ENCODE measurements at regions not wholly inside any gene's neighbourhood (a gene's known extent, or its start where the extent isn't known, plus 50 kb on each side); places are given as distances from the start of the nearest gene placed in this dataset.

GRCh38 chr22:22387386-22387736 lies 121.2 kb downstream of the ZNF280B start:
- intact Hi-C loops (cut with micrococcal nuclease; ENCODE audit: unreplicated experiment): no loop called here
- H3K4me3 ChIP-seq (ENCODE audit: low read depth, low read length, poor library complexity, severe bottlenecking): no peak overlapping the region
- CTCF ChIA-PET (ENCODE audit: unreplicated experiment): no interaction called here

GRCh38 chr22:22388090-22388489 lies 120.5 kb downstream of the ZNF280B start:
- Histone ChIP-seq H3K36me3 (ENCODE audit: insufficient read depth, low read length) (no peaks in the 10 kb centered on the region; the same call in 1 of the 2 replicates), H3K79me2 (ENCODE audit: insufficient read depth, low read depth, low read length) (no peaks in the 10 kb centered on the region), H3K4me1 (ENCODE audit: insufficient read depth, low read length, poor library complexity, severe bottlenecking) (peaks cover 10% of the 10 kb centered on the region), H3K9me2 (ENCODE audit: insufficient read depth, low read length) (no peaks in the 10 kb centered on the region), H3K27ac (ENCODE audit: low read depth, low read length, poor library complexity, severe bottlenecking) (no peak overlapping the region), H2AFZ (ENCODE audit: low read length) (no peak overlapping the region), H3K9me3 (ENCODE audit: low read length) (peaks cover 11% of the 10 kb centered on the region; the same call in 1 of the 2 replicates), H4K20me1 (ENCODE audit: insufficient read depth, low read length) (no peaks in the 10 kb centered on the region), H3K4me3 (ENCODE audit: low read depth, low read length, poor library complexity, severe bottlenecking) (no peak overlapping the region), H3K4me2 (ENCODE audit: low read length) (no peak overlapping the region)
- TF ChIP-seq EZH2phosphoT487 (IDR thresholded peaks at IDR 0.05; ENCODE audit: borderline replicate concordance, low read depth, low read length) (no peak), CTCF (conservative IDR thresholded peaks at IDR 0.05; ENCODE audit: low read length) (no peak)
- DNase-seq (ENCODE audit: low spot score): no peak
- intact Hi-C loops (cut with micrococcal nuclease; ENCODE audit: unreplicated experiment): no loop called here
- CTCF ChIA-PET (ENCODE audit: unreplicated experiment): no interaction called here
- no TSS peak for BruUV-seq (replicated peaks)
- POLR2A ChIA-PET: no interaction called here

More at GRCh38 chr22:22387386-22387736, 121.2 kb downstream of the ZNF280B start:
- Histone ChIP-seq H3K9me2 (ENCODE audit: insufficient read depth, low read length) (no peaks in the 10 kb centered on the region), H3K36me3 (ENCODE audit: insufficient read depth, low read length) (no peaks in the 10 kb centered on the region; the same call in 1 of the 2 replicates), H2AFZ (ENCODE audit: low read length) (no peak overlapping the region), H3K4me1 (ENCODE audit: insufficient read depth, low read length, poor library complexity, severe bottlenecking) (peaks cover 18% of the 10 kb centered on the region), H4K20me1 (ENCODE audit: insufficient read depth, low read length) (no peaks in the 10 kb centered on the region), H3K27ac (ENCODE audit: low read depth, low read length, poor library complexity, severe bottlenecking) (no peak overlapping the region), H3K9me3 (ENCODE audit: low read length) (peaks cover 4% of the 10 kb centered on the region; the same call in 1 of the 2 replicates), H3K79me2 (ENCODE audit: insufficient read depth, low read depth, low read length) (no peaks in the 10 kb centered on the region), H3K4me2 (ENCODE audit: low read length) (no peak overlapping the region)
- POLR2A ChIA-PET: no interaction called here
- no TSS peak for BruUV-seq (replicated peaks)
- DNase-seq (ENCODE audit: low spot score): no peak
- no peak for TF ChIP-seq EZH2phosphoT487 (IDR thresholded peaks at IDR 0.05; ENCODE audit: borderline replicate concordance, low read depth, low read length)
- no peak for TF ChIP-seq CTCF (conservative IDR thresholded peaks at IDR 0.05; ENCODE audit: low read length)

GRCh38 chr22:22388494-22388893 lies 120.0 kb downstream of the ZNF280B start:
- no peaks in the 10 kb centered on the region for H3K9me2 ChIP-seq (ENCODE audit: insufficient read depth, low read length)
- intact Hi-C loops (cut with micrococcal nuclease; ENCODE audit: unreplicated experiment): no loop called here
- peaks cover 15% of the 10 kb centered on the region; the same call in 1 of the 2 replicates for H3K9me3 ChIP-seq (ENCODE audit: low read length)
- no peak overlapping the region for H3K4me2 ChIP-seq (ENCODE audit: low read length)
- H4K20me1 ChIP-seq (ENCODE audit: insufficient read depth, low read length): no peaks in the 10 kb centered on the region
- no TSS peak for BruUV-seq (replicated peaks)
- no peak for DNase-seq (ENCODE audit: low spot score)
- ChIA-PET CTCF (ENCODE audit: unreplicated experiment) (no interaction called here), POLR2A (no interaction called here)
- no peak overlapping the region for H3K27ac ChIP-seq (ENCODE audit: low read depth, low read length, poor library complexity, severe bottlenecking)
- TF ChIP-seq EZH2phosphoT487 (IDR thresholded peaks at IDR 0.05; ENCODE audit: borderline replicate concordance, low read depth, low read length): no peak
- no peak for TF ChIP-seq CTCF (conservative IDR thresholded peaks at IDR 0.05; ENCODE audit: low read length)
- H3K4me1 ChIP-seq (ENCODE audit: insufficient read depth, low read length, poor library complexity, severe bottlenecking): peaks cover 6% of the 10 kb centered on the region
- peaks cover 4% of the 10 kb centered on the region; the same call in 1 of the 2 replicates for H3K36me3 ChIP-seq (ENCODE audit: insufficient read depth, low read length)
- no peak overlapping the region for H2AFZ ChIP-seq (ENCODE audit: low read length)
- no peaks in the 10 kb centered on the region for H3K79me2 ChIP-seq (ENCODE audit: insufficient read depth, low read depth, low read length)
- H3K4me3 ChIP-seq (ENCODE audit: low read depth, low read length, poor library complexity, severe bottlenecking): no peak overlapping the region
